GM12878 (cell line): ENCODE measurements at regions not wholly inside any gene's neighbourhood (a gene's known extent, or its start where the extent isn't known, plus 50 kb on each side); places are given as distances from the start of the nearest gene placed in this dataset.

Experiments
- ATAC-seq: fragments of 200-7000 bp; cut with Tn5 transposase; 3 replicates; pipeline ENCODE4 v1.9.1; 2020; ENCODE audit warnings: mild to moderate bottlenecking, moderate library complexity
- BruUV-seq: library from RNA; stranded (reverse); fragments of 400-500 nt; replicated peaks from 2 replicates; lab custom pipeline; 2021; lab: Mats Ljungman, UMichigan
- CTCF ChIA-PET: fragments of 300-600 bp; sonication (Branson Sonifier 250); formaldehyde crosslinking; extraction: SDS; loops from one replicate; lab custom pipeline; 2021; ENCODE audit warnings: inconsistent platforms; lab: Yijun Ruan, JAX
- POLR2A ChIA-PET: fragments of 350-600 bp; formaldehyde crosslinking; extraction: SDS; loops from one replicate; lab custom pipeline; 2021; ENCODE audit warnings: inconsistent platforms; lab: Charles Lee
- RAD21 ChIA-PET: fragments of 300-600 bp; sonication (Branson Sonifier 250); formaldehyde crosslinking; loops from one replicate; lab custom pipeline; 2023; ENCODE audit warnings: antibody characterized with exemption; ENCODE audit not compliant: unreplicated experiment; lab: Charles Lee
- SMC1A ChIA-PET: fragments of 300-600 bp; sonication (Branson Sonifier 250); formaldehyde crosslinking; loops from one replicate; lab custom pipeline; 2023; ENCODE audit not compliant: unreplicated experiment, uncharacterized antibody; lab: Charles Lee
- DNase-seq: peaks from one replicate; pipeline ENCODE4 v3.0.0-alpha.2; 2011; ENCODE audit warnings: low read depth, low spot score
- FAIRE-seq: peaks from 3 replicates; lab custom pipeline; 2011; peaks lifted over from hg19 to GRCh38; lab: Jason Lieb, UNC
- H2AFZ ChIP-seq: 2 replicates; pipeline ENCODE4 v1.6.0; 2011; ENCODE audit warnings: low read depth, low read length, control low read depth; ENCODE audit not compliant: control insufficient read depth
- H3K27ac ChIP-seq: 2 replicates; pipeline ENCODE4 v1.5.1; 2011; ENCODE audit warnings: control low read depth; ENCODE audit not compliant: control insufficient read depth, insufficient read depth
- H3K27me3 ChIP-seq, 2 experiments: replicated peaks in 1 of 2; 2 replicates each; pipeline versions ENCODE4 v1.6.0 to v1.6.1; 2011; ENCODE audit warnings: low read length in 1 of 2; ENCODE audit not compliant: control insufficient read depth in 2 of 2, insufficient read depth in 2 of 2
- H3K36me3 ChIP-seq, 2 experiments: 2 replicates each; pipeline ENCODE4 v1.5.1; 2011; ENCODE audit warnings: low read length in 1 of 2; ENCODE audit not compliant: control insufficient read depth in 2 of 2, insufficient read depth in 2 of 2
- H3K4me1 ChIP-seq: 2 replicates; pipeline ENCODE4 v1.6.1; 2011; ENCODE audit warnings: mild to moderate bottlenecking, low read length, moderate library complexity, mixed read lengths; ENCODE audit not compliant: control insufficient read depth, insufficient read depth
- H3K4me2 ChIP-seq: 2 replicates; pipeline ENCODE4 v1.6.0; 2011; ENCODE audit warnings: control low read depth; ENCODE audit not compliant: control insufficient read depth, insufficient read depth
- H3K4me3 ChIP-seq: fragments of 200-600 bp; sonication (generic); 2 replicates; pipeline ENCODE4 v1.5.1; 2016
- H3K79me2 ChIP-seq: 2 replicates; pipeline ENCODE4 v1.6.0; 2011; ENCODE audit warnings: low read length; ENCODE audit not compliant: control insufficient read depth, insufficient read depth
- H3K9ac ChIP-seq: 2 replicates; pipeline ENCODE4 v1.8.0; 2011; ENCODE audit warnings: low read length, control low read depth, mixed read lengths; ENCODE audit not compliant: control insufficient read depth, insufficient read depth
- H3K9me3 ChIP-seq: replicated peaks from 3 replicates; pipeline ENCODE4 v1.5.1; 2011; ENCODE audit warnings: mild to moderate bottlenecking, low read length; ENCODE audit not compliant: control insufficient read depth, insufficient read depth
- H4K20me1 ChIP-seq: 2 replicates; pipeline ENCODE4 v1.6.0; 2011; ENCODE audit not compliant: control insufficient read depth, insufficient read depth
- ATF7 ChIP-seq: fragments of 450-650 bp; IDR thresholded peaks from 2 replicates; pipeline ENCODE4 v1.6.1; 2016; ENCODE audit warnings: low read depth, mild to moderate bottlenecking
- E4F1 ChIP-seq: fragments of 450-650 bp; IDR thresholded peaks from 2 replicates; pipeline ENCODE4 v1.6.1; 2018; ENCODE audit warnings: borderline replicate concordance, mild to moderate bottlenecking; ENCODE audit not compliant: partially characterized antibody
- ESRRA ChIP-seq: IDR thresholded peaks from 2 replicates; pipeline ENCODE4 v1.6.1; 2012; ENCODE audit warnings: mild to moderate bottlenecking, low read length, improper control_type of control experiment
- ETV6 ChIP-seq, 2 experiments: fragments of 450-650 bp in 1 of 2; IDR thresholded peaks in 1 of 2; conservative IDR thresholded peaks in 1 of 2; 2 replicates each; pipeline ENCODE4 v1.6.1; 2014; ENCODE audit warnings: antibody characterized with exemption in 1 of 2, borderline replicate concordance in 1 of 2, low read depth in 1 of 2, mild to moderate bottlenecking in 1 of 2, moderate library complexity in 1 of 2
- GABPA ChIP-seq: IDR thresholded peaks from 2 replicates; pipeline ENCODE4 v1.6.1; 2014; ENCODE audit warnings: antibody characterized with exemption, low read depth, mild to moderate bottlenecking, inconsistent platforms
- IRF5 ChIP-seq: fragments of 450-650 bp; IDR thresholded peaks from 2 replicates; pipeline ENCODE4 v1.6.1; 2017; ENCODE audit warnings: borderline replicate concordance
- MTA3 ChIP-seq: IDR thresholded peaks from 2 replicates; pipeline ENCODE4 v1.6.1; 2012; ENCODE audit warnings: low read length, inconsistent platforms, borderline replicate concordance
- MYB ChIP-seq: fragments of 150-350 bp; IDR thresholded peaks from 2 replicates; pipeline ENCODE4 v1.6.1; 2014; ENCODE audit warnings: mild to moderate bottlenecking, low read depth, low read length, borderline replicate concordance
- MYC ChIP-seq: IDR thresholded peaks from 2 replicates; pipeline ENCODE4 v1.6.1; 2011; ENCODE audit warnings: mild to moderate bottlenecking, low read length, moderate library complexity, inconsistent platforms; ENCODE audit not compliant: insufficient read depth, insufficient replicate concordance, insufficient read length, severe bottlenecking
- NR2C2 ChIP-seq: IDR thresholded peaks from 2 replicates; pipeline ENCODE4 v1.6.1; 2011; ENCODE audit warnings: borderline replicate concordance, low read depth; ENCODE audit not compliant: control insufficient read depth, insufficient read length
- PAX8 ChIP-seq: fragments of 450-650 bp; IDR thresholded peaks from 2 replicates; pipeline ENCODE4 v1.6.1; 2017; ENCODE audit warnings: mild to moderate bottlenecking, moderate library complexity
- POLR2AphosphoS2 ChIP-seq: IDR thresholded peaks from 2 replicates; pipeline ENCODE4 v1.6.1; 2011; ENCODE audit warnings: low read depth, mild to moderate bottlenecking, low read length, improper control_type of control experiment, moderate library complexity
- SIX5 ChIP-seq: IDR thresholded peaks from 2 replicates; pipeline ENCODE4 v1.6.1; 2011; ENCODE audit warnings: mild to moderate bottlenecking, low read depth, low read length, moderate library complexity; ENCODE audit not compliant: severe bottlenecking
- ZBED1 ChIP-seq: IDR thresholded peaks from 2 replicates; pipeline ENCODE4 v1.6.1; 2016; ENCODE audit warnings: borderline replicate concordance
- WGBS: methylation state at CpG from one replicate; pipeline ENCODE4 v1.1.6; 2016; ENCODE audit warnings: low lambda C conversion rate; ENCODE audit not compliant: insufficient replicate concordance, insufficient coverage; ENCODE audit errors: missing lambda C conversion rate; 5-methylcytosine and 5-hydroxymethylcytosine counted together
- in situ Hi-C: fragments of 300-500 bp; cut with MboI; formaldehyde crosslinking; loops from 9 replicates; pipeline ENCODE4 v1.14.3; 2018; ENCODE audit warnings: mixed read lengths
- intact Hi-C: fragments of 100-400 bp; cut with micrococcal nuclease; formaldehyde crosslinking; loops from one replicate; pipeline ENCODE4 v1.14.2; 2022; ENCODE audit not compliant: unreplicated experiment

GRCh38 chr2:123136419-123136818 is 888.7 kb upstream of the CNTNAP5 start:
- no peak overlapping the region for H3K4me3 ChIP-seq
- 32% methylated on average over 4 of the region's 4 CpGs for WGBS
- no peaks in the 10 kb centered on the region for H3K4me1 ChIP-seq
- H3K9ac ChIP-seq, result no peak overlapping the region
- intact Hi-C loops, result no loop called here
- ChIA-PET SMC1A (interaction anchor here (0.7 to 1.0 kb wide), 2 partner anchors 9 to 29 kb away, joined by 3 to 4 read pairs; no protein-coding TSS in a partner anchor), CTCF (interaction anchor here (1.4 kb wide), 1 partner anchor 9 kb away, joined by 4 read pairs; no protein-coding TSS in a partner anchor)
- H4K20me1 ChIP-seq, result no peaks in the 10 kb centered on the region
- H3K27me3 ChIP-seq, result no peaks in the 10 kb centered on the region
- in situ Hi-C loops, result loop anchor here (5.0 kb wide), 1 partner anchor 51 kb away; no protein-coding TSS in a partner anchor
- no peak for FAIRE-seq
- no peaks in the 10 kb centered on the region for H3K9me3 ChIP-seq
- H3K4me2 ChIP-seq, result no peak overlapping the region
- no peak for TF ChIP-seq ATF7
- no peak for TF ChIP-seq MYC
- TF ChIP-seq GABPA, result no peak
- TF ChIP-seq PAX8, result no peak
- TF ChIP-seq, all 136 proteins: peak for 0
- DNase-seq (no peak), ATAC-seq (no peak)
- no peaks in the 10 kb centered on the region for H3K79me2 ChIP-seq
- no peaks in the 10 kb centered on the region for H3K36me3 ChIP-seq
- no TSS peak for BruUV-seq
- no peak overlapping the region for H2AFZ ChIP-seq
- ChIA-PET POLR2A (no interaction called here), RAD21 (no interaction called here)
- no peak overlapping the region for H3K27ac ChIP-seq

GRCh38 chr2:123144082-123144481 is 881.0 kb upstream of the CNTNAP5 start:
- in situ Hi-C loops, result no loop called here
- H3K9me3 ChIP-seq, result no peaks in the 10 kb centered on the region
- H3K79me2 ChIP-seq, result no peaks in the 10 kb centered on the region
- H3K4me3 ChIP-seq, result no peak overlapping the region
- H4K20me1 ChIP-seq, result no peaks in the 10 kb centered on the region
- DNase-seq (no peak), ATAC-seq (no peak), FAIRE-seq (no peak)
- 22% methylated on average over 1 of the region's 1 CpG for WGBS
- SMC1A ChIA-PET, result interaction anchor here (1.1 to 2.3 kb wide), 2 partner anchors 11 to 17 kb away, joined by 3 to 6 read pairs; no protein-coding TSS in a partner anchor
- no peaks in the 10 kb centered on the region for H3K4me1 ChIP-seq
- no TSS peak for BruUV-seq
- no peak overlapping the region for H3K4me2 ChIP-seq
- RAD21 ChIA-PET, result no interaction called here
- POLR2A ChIA-PET, result no interaction called here
- H2AFZ ChIP-seq, result no peak overlapping the region
- no peak overlapping the region for H3K9ac ChIP-seq
- no peaks in the 10 kb centered on the region for H3K36me3 ChIP-seq
- intact Hi-C loops, result no loop called here
- no peak overlapping the region for H3K27ac ChIP-seq
- CTCF ChIA-PET, result no interaction called here
- H3K27me3 ChIP-seq, result no peaks in the 10 kb centered on the region
- TF ChIP-seq ETV6 (conservative IDR thresholded peaks at IDR 0.05 in 1 of 2, IDR thresholded peaks at IDR 0.05 in 1 of 2; ENCODE audit: borderline replicate concordance in 1 of 2, low read depth in 1 of 2) (no peak), ESRRA (no peak), ZBED1 (no peak), MYB (no peak), POLR2AphosphoS2 (no peak), SIX5 (no peak), MTA3 (no peak), NR2C2 (no peak), E4F1 (no peak), IRF5 (no peak)
